H1 (cell line): ENCODE measurements at regions not wholly inside any gene's neighbourhood (a gene's known extent, or its start where the extent isn't known, plus 50 kb on each side); places are given as distances from the start of the nearest gene placed in this dataset.

Experiments
- CTCF ChIA-PET: fragments of 300-600 bp; sonication (Branson Sonifier 250); formaldehyde crosslinking; loops from one replicate; lab custom pipeline; 2021; ENCODE audit not compliant: partially characterized antibody; lab: Charles Lee
- POLR2A ChIA-PET: fragments of 300-600 bp; sonication (Branson Sonifier 250); formaldehyde crosslinking; loops from one replicate; lab custom pipeline; 2021; ENCODE audit warnings: inconsistent platforms; ENCODE audit not compliant: partially characterized antibody; lab: Charles Lee
- DNase-seq, 2 experiments: peaks; one replicate each; pipeline versions ENCODE4 v3.0.0 to v3.0.0-alpha.2; 2010 to 2022; ENCODE audit warnings: low spot score in 2 of 2, low read depth in 1 of 2, mixed read lengths in 1 of 2
- FAIRE-seq: peaks from 2 replicates; lab custom pipeline; 2011; peaks lifted over from hg19 to GRCh38; lab: Jason Lieb, UNC
- H2AFZ ChIP-seq: 2 replicates; pipeline ENCODE4 v1.8.1; 2012; ENCODE audit warnings: low read length, inconsistent platforms
- H2AK5ac ChIP-seq: 2 replicates; pipeline ENCODE4 v1.6.1; 2013; ENCODE audit warnings: low read depth, low read length
- H2BK120ac ChIP-seq: replicated peaks from 2 replicates; pipeline ENCODE3; 2013; ENCODE audit warnings: low read depth, low read length, inconsistent platforms
- H2BK12ac ChIP-seq: 2 replicates; pipeline ENCODE4 v1.6.1; 2013; ENCODE audit warnings: low read depth, low read length
- H2BK15ac ChIP-seq: 2 replicates; pipeline ENCODE4 v1.6.1; 2013; ENCODE audit warnings: low read length
- H2BK20ac ChIP-seq: 2 replicates; pipeline ENCODE4 v1.6.1; 2013; ENCODE audit warnings: low read length
- H2BK5ac ChIP-seq: 2 replicates; pipeline ENCODE4 v1.6.1; 2013; ENCODE audit warnings: low read depth, low read length
- H3K14ac ChIP-seq: 2 replicates; pipeline ENCODE4 v1.6.1; 2013; ENCODE audit warnings: inconsistent platforms; ENCODE audit not compliant: insufficient read length
- H3K18ac ChIP-seq: 2 replicates; pipeline ENCODE4 v1.6.1; 2013; ENCODE audit warnings: low read length; ENCODE audit errors: extremely low read depth
- H3K23ac ChIP-seq: 2 replicates; pipeline ENCODE4 v1.6.1; 2013; ENCODE audit warnings: inconsistent platforms; ENCODE audit not compliant: insufficient read length
- H3K23me2 ChIP-seq: 2 replicates; pipeline ENCODE4 v1.6.1; 2013; ENCODE audit warnings: low read depth, low read length
- H3K27ac ChIP-seq: 2 replicates; pipeline ENCODE4 v1.6.1; 2011; ENCODE audit warnings: low read depth, low read length, inconsistent platforms
- H3K27me3 ChIP-seq, 4 experiments: replicated peaks in 1 of 4; 1 replicate in 1 of 4; 2 replicates in 3 of 4; pipeline versions ENCODE4 v1.6.1 to v1.8.1; 2011 to 2013; ENCODE audit warnings: low read length in 3 of 4, mild to moderate bottlenecking in 3 of 4, inconsistent platforms in 2 of 4, mixed read lengths in 2 of 4, moderate library complexity in 1 of 4; ENCODE audit not compliant: control insufficient read depth in 3 of 4, insufficient read depth in 3 of 4; ENCODE audit errors: extremely low read depth in 1 of 4
- H3K36me3 ChIP-seq, 4 experiments: 2 replicates each; pipeline versions ENCODE4 v1.6.1 to v1.8.1; 2011 to 2013; ENCODE audit warnings: mild to moderate bottlenecking in 4 of 4, low read length in 3 of 4, moderate library complexity in 2 of 4, control low read depth in 1 of 4, inconsistent platforms in 1 of 4; ENCODE audit not compliant: insufficient read depth in 4 of 4, control insufficient read depth in 2 of 4
- H3K4ac ChIP-seq: replicated peaks from 2 replicates; pipeline ENCODE3; 2013; ENCODE audit warnings: low read length, low read depth, mixed read lengths, inconsistent platforms; ENCODE audit not compliant: insufficient read length
- H3K4me1 ChIP-seq, 4 experiments: replicated peaks in 1 of 4; 1 replicate in 1 of 4; 2 replicates in 3 of 4; pipeline versions ENCODE4 v1.6.1 to v1.8.1; 2011 to 2013; ENCODE audit warnings: low read length in 3 of 4, inconsistent platforms in 2 of 4, mixed read lengths in 1 of 4; ENCODE audit not compliant: insufficient read depth in 4 of 4, control insufficient read depth in 3 of 4
- H3K4me2 ChIP-seq, 2 experiments: 2 replicates each; pipeline versions ENCODE4 v1.6.1 to v1.8.1; 2011 to 2013; ENCODE audit warnings: low read depth in 2 of 2, low read length in 2 of 2, control low read depth in 1 of 2, inconsistent platforms in 1 of 2, mild to moderate bottlenecking in 1 of 2; ENCODE audit not compliant: insufficient read depth in 1 of 2
- H3K4me3 ChIP-seq, 4 experiments: fragments of 200-600, 300-600 bp in 1 of 4; sonication (generic), shearing (Covaris generic), sonication (Bioruptor Twin) in 1 of 4; 2 replicates each; pipeline versions ENCODE4 v1.5.1 to v1.8.1; 2011 to 2016; ENCODE audit warnings: low read length in 4 of 4, low read depth in 3 of 4, control low read depth in 2 of 4, inconsistent platforms in 2 of 4, mild to moderate bottlenecking in 2 of 4, mixed read lengths in 1 of 4, moderate library complexity in 1 of 4; ENCODE audit not compliant: insufficient read depth in 2 of 4; ENCODE audit errors: extremely low read depth in 1 of 4
- H3K56ac ChIP-seq: replicated peaks from 2 replicates; pipeline ENCODE3; 2013; ENCODE audit warnings: low read depth, mild to moderate bottlenecking, mixed read lengths, low read length, inconsistent platforms; ENCODE audit not compliant: insufficient read length
- H3K79me1 ChIP-seq: 2 replicates; pipeline ENCODE4 v1.6.1; 2013; ENCODE audit warnings: low read depth, low read length, control low read depth
- H3K79me2 ChIP-seq, 2 experiments: 2 replicates each; pipeline versions ENCODE4 v1.6.1 to v1.8.1; 2012 to 2013; ENCODE audit warnings: low read length in 2 of 2, mild to moderate bottlenecking in 2 of 2, inconsistent platforms in 1 of 2; ENCODE audit not compliant: insufficient read depth in 2 of 2, control insufficient read depth in 1 of 2
- H3K9ac ChIP-seq, 4 experiments: replicated peaks in 1 of 4; 1 replicate in 1 of 4; 2 replicates in 3 of 4; pipeline versions ENCODE4 v1.6.1 to v1.8.1; 2011 to 2013; ENCODE audit warnings: low read depth in 3 of 4, low read length in 3 of 4, control low read depth in 2 of 4, mild to moderate bottlenecking in 2 of 4, moderate library complexity in 2 of 4, inconsistent platforms in 1 of 4; ENCODE audit errors: extremely low read depth in 1 of 4
- H3K9me3 ChIP-seq, 2 experiments: 2 replicates each; pipeline versions ENCODE4 v1.6.1 to v1.8.1; 2012 to 2013; ENCODE audit warnings: mild to moderate bottlenecking in 2 of 2, moderate library complexity in 2 of 2, control low read depth in 1 of 2, inconsistent platforms in 1 of 2, low read depth in 1 of 2, low read length in 1 of 2, mixed read lengths in 1 of 2; ENCODE audit not compliant: insufficient read depth in 2 of 2
- H4K20me1 ChIP-seq, 2 experiments: replicated peaks in 1 of 2; 2 replicates each; pipeline versions ENCODE3 to v1.8.1; 2011 to 2013; ENCODE audit warnings: inconsistent platforms in 2 of 2, low read length in 2 of 2, mild to moderate bottlenecking in 1 of 2; ENCODE audit not compliant: insufficient read depth in 2 of 2, control insufficient read depth in 1 of 2
- H4K5ac ChIP-seq: 2 replicates; pipeline ENCODE4 v1.6.1; 2013; ENCODE audit warnings: low read length, low read depth, mixed read lengths, inconsistent platforms; ENCODE audit not compliant: insufficient read length
- H4K8ac ChIP-seq: 2 replicates; pipeline ENCODE4 v1.8.0; 2013; ENCODE audit warnings: mild to moderate bottlenecking, moderate library complexity, low read length, inconsistent platforms; ENCODE audit not compliant: insufficient read depth; ENCODE audit errors: extremely low read depth
- H4K91ac ChIP-seq: replicated peaks from 2 replicates; pipeline ENCODE3; 2013; ENCODE audit warnings: low read length, mixed read lengths, inconsistent platforms; ENCODE audit not compliant: insufficient read length
- GABPA ChIP-seq: IDR thresholded peaks from 2 replicates; pipeline ENCODE4 v1.6.1; 2011; ENCODE audit warnings: mild to moderate bottlenecking, low read length, moderate library complexity, borderline replicate concordance; ENCODE audit not compliant: insufficient read depth
- NRF1 ChIP-seq: IDR thresholded peaks from 2 replicates; pipeline ENCODE4 v1.6.1; 2011; ENCODE audit warnings: mild to moderate bottlenecking, low read depth, low read length, improper control_type of control experiment
- POU5F1 ChIP-seq: IDR thresholded peaks from 2 replicates; pipeline ENCODE4 v1.6.1; 2011; ENCODE audit warnings: low read depth, mild to moderate bottlenecking, low read length, moderate library complexity
- RBBP5 ChIP-seq: IDR thresholded peaks from 2 replicates; pipeline ENCODE4 v1.7.1; 2012; ENCODE audit warnings: low read depth, mild to moderate bottlenecking, inconsistent platforms, low read length, moderate library complexity, borderline replicate concordance
- SP4 ChIP-seq: IDR thresholded peaks from 2 replicates; pipeline ENCODE4 v1.6.1; 2012; ENCODE audit warnings: low read length, inconsistent platforms
- TAF1 ChIP-seq: IDR thresholded peaks from 2 replicates; pipeline ENCODE4 v1.6.1; 2011; ENCODE audit warnings: mild to moderate bottlenecking, low read depth, low read length
- ZNF274 ChIP-seq: IDR thresholded peaks from 2 replicates; pipeline ENCODE4 v1.7.0; 2012; ENCODE audit warnings: low read length, borderline replicate concordance; ENCODE audit errors: extremely low read depth
- WGBS, 2 experiments: shearing (Covaris generic) in 1 of 2; methylation state at CpG; one replicate each; pipeline versions ENCODE4 v1.1.6 to v1.1.7; 2013 to 2015; ENCODE audit warnings: low lambda C conversion rate in 2 of 2, mixed read lengths in 2 of 2, inconsistent platforms in 1 of 2, low coverage in 1 of 2, missing lambda C conversion rate in 1 of 2; ENCODE audit not compliant: insufficient replicate concordance in 2 of 2, insufficient coverage in 1 of 2, insufficient read length in 1 of 2; ENCODE audit errors: extremely low coverage in 1 of 2, missing lambda C conversion rate in 1 of 2; 5-methylcytosine and 5-hydroxymethylcytosine counted together

GRCh38 chr16:5523829-5524228 lies 426.2 kb upstream of the EEF2KMT start:
- FAIRE-seq: no peak
- WGBS, 2 experiments: 81% methylated on average over 10 of the region's 10 CpGs; no CpG with 5 or more reads in 1 of the 2 experiments

More at GRCh38 chr16:5523829-5524228, 426.2 kb upstream of the EEF2KMT start:
- CTCF ChIA-PET: interaction anchor here (0.6 to 2.2 kb wide), 3 partner anchors 34 to 111 kb away, joined by 3 to 4 read pairs (median 3); no protein-coding TSS in a partner anchor
- Histone ChIP-seq H2BK120ac (no peak overlapping the region), H3K9me3 (no peaks in the 10 kb centered on the region), H3K36me3 (no peaks in the 10 kb centered on the region), H3K4me3 (no peak overlapping the region), H2AFZ (no peak overlapping the region), H3K23ac (no peak overlapping the region), H2BK20ac (no peak overlapping the region), H2BK15ac (no peak overlapping the region), H3K23me2 (no peaks in the 10 kb centered on the region), H4K20me1 (no peaks in the 10 kb centered on the region), H3K79me2 (no peaks in the 10 kb centered on the region), H3K79me1 (no peaks in the 10 kb centered on the region), H4K5ac (no peak overlapping the region), H4K8ac (no peak overlapping the region), H3K27me3 (no peaks in the 10 kb centered on the region), H3K9ac (no peak overlapping the region), H2BK12ac (no peak overlapping the region), H2BK5ac (no peak overlapping the region), H3K4me1 (no peaks in the 10 kb centered on the region), H2AK5ac (no peak overlapping the region), H3K27ac (no peak overlapping the region), H3K18ac (no peak overlapping the region), H3K14ac (no peak overlapping the region), H3K4me2 (no peak overlapping the region; a peak in 1 of 4 replicates), H3K56ac (no peak overlapping the region), H4K91ac (no peak overlapping the region), H3K4ac (no peak overlapping the region)
- DNase-seq: no peak
- TF ChIP-seq SP4: no peak
- no peak for TF ChIP-seq ZNF274
- TF ChIP-seq POU5F1: no peak
- TF ChIP-seq RBBP5: no peak
- no peak for TF ChIP-seq GABPA
- TF ChIP-seq TAF1: no peak
- TF ChIP-seq NRF1: no peak
- POLR2A ChIA-PET: no interaction called here
